H9 (cell line): ENCODE measurements at regions not wholly inside any gene's neighbourhood (a gene's known extent, or its start where the extent isn't known, plus 50 kb on each side); places are given as distances from the start of the nearest gene placed in this dataset.

Experiments used
- DNase-seq: peaks from one replicate; pipeline ENCODE4 v3.0.0-alpha.2; 2017
- H2AFZ ChIP-seq: one replicate; pipeline ENCODE4 v1.6.1; 2013; ENCODE audit warnings: mild to moderate bottlenecking, low read length, control low read depth, moderate library complexity
- H2AK5ac ChIP-seq: 2 replicates; pipeline ENCODE4 v1.6.1; 2013; ENCODE audit warnings: low read length, control low read depth, mixed read lengths; ENCODE audit not compliant: insufficient read length
- H2BK120ac ChIP-seq: one replicate; pipeline ENCODE4 v1.6.1; 2013; ENCODE audit warnings: low read depth, mild to moderate bottlenecking, low read length, control low read depth, inconsistent platforms; ENCODE audit not compliant: poor library complexity, severe bottlenecking
- H2BK12ac ChIP-seq: 2 replicates; pipeline ENCODE4 v1.6.1; 2013; ENCODE audit warnings: low read length, control low read depth, mixed read lengths, low read depth; ENCODE audit not compliant: insufficient read length
- H2BK15ac ChIP-seq: 2 replicates; pipeline ENCODE4 v1.6.1; 2013; ENCODE audit warnings: low read depth, low read length, control low read depth
- H2BK20ac ChIP-seq: one replicate; pipeline ENCODE4 v1.6.1; 2013; ENCODE audit warnings: low read depth, mild to moderate bottlenecking, low read length, control low read depth, inconsistent platforms; ENCODE audit not compliant: poor library complexity, severe bottlenecking
- H2BK5ac ChIP-seq: 2 replicates; pipeline ENCODE4 v1.6.1; 2013; ENCODE audit warnings: low read length, control low read depth, mixed read lengths; ENCODE audit not compliant: insufficient read length
- H3K14ac ChIP-seq: 2 replicates; pipeline ENCODE4 v1.6.1; 2013; ENCODE audit warnings: low read length, control low read depth; ENCODE audit not compliant: insufficient read depth
- H3K18ac ChIP-seq: 2 replicates; pipeline ENCODE4 v1.6.1; 2013; ENCODE audit warnings: low read depth, mild to moderate bottlenecking, mixed read lengths, low read length, control low read depth; ENCODE audit not compliant: insufficient read length
- H3K23ac ChIP-seq: 2 replicates; pipeline ENCODE4 v1.6.1; 2013; ENCODE audit warnings: low read length, control low read depth, mixed read lengths, low read depth; ENCODE audit not compliant: insufficient read length
- H3K23me2 ChIP-seq: 2 replicates; pipeline ENCODE4 v1.6.1; 2013; ENCODE audit warnings: low read depth, mild to moderate bottlenecking, mixed read lengths, low read length, control low read depth; ENCODE audit not compliant: insufficient read length, poor library complexity, severe bottlenecking
- H3K27ac ChIP-seq: 2 replicates; pipeline ENCODE4 v1.5.1; 2013; ENCODE audit warnings: low read length, control low read depth, mixed read lengths, low read depth; ENCODE audit not compliant: insufficient read length
- H3K27me3 ChIP-seq: 2 replicates; pipeline ENCODE4 v1.6.1; 2013; ENCODE audit warnings: low read length, control low read depth, inconsistent platforms; ENCODE audit not compliant: insufficient read depth
- H3K4ac ChIP-seq: 2 replicates; pipeline ENCODE4 v1.6.1; 2013; ENCODE audit warnings: low read depth, mild to moderate bottlenecking, control low read depth, inconsistent platforms, low read length, moderate library complexity
- H3K4me1 ChIP-seq: 2 replicates; pipeline ENCODE4 v1.6.1; 2013; ENCODE audit warnings: low read length, control low read depth, inconsistent platforms; ENCODE audit not compliant: insufficient read depth
- H3K4me2 ChIP-seq: 2 replicates; pipeline ENCODE4 v1.6.1; 2013; ENCODE audit warnings: low read length, control low read depth, mixed read lengths; ENCODE audit not compliant: insufficient read length, insufficient read depth
- H3K56ac ChIP-seq: 2 replicates; pipeline ENCODE4 v1.6.1; 2013; ENCODE audit warnings: low read depth, mild to moderate bottlenecking, mixed read lengths, low read length, control low read depth; ENCODE audit not compliant: insufficient read length
- H3K79me1 ChIP-seq: 2 replicates; pipeline ENCODE4 v1.6.1; 2013; ENCODE audit warnings: low read depth, mild to moderate bottlenecking, moderate library complexity, low read length, control low read depth, inconsistent platforms; ENCODE audit not compliant: insufficient read depth, poor library complexity, severe bottlenecking
- H3K79me2 ChIP-seq: 2 replicates; pipeline ENCODE4 v1.6.1; 2013; ENCODE audit warnings: low read length, control low read depth, inconsistent platforms; ENCODE audit not compliant: insufficient read depth
- H3K9ac ChIP-seq: 2 replicates; pipeline ENCODE4 v1.6.1; 2013; ENCODE audit warnings: low read length, control low read depth, mixed read lengths; ENCODE audit not compliant: insufficient read length; ENCODE audit errors: extremely low read depth
- H3K9me3 ChIP-seq: one replicate; pipeline ENCODE4 v1.6.1; 2013; ENCODE audit warnings: low read depth, low read length, inconsistent platforms; ENCODE audit not compliant: control insufficient read depth
- H3T11ph ChIP-seq: one replicate; pipeline ENCODE4 v1.6.1; 2013; ENCODE audit warnings: mild to moderate bottlenecking, low read length, control low read depth, inconsistent platforms
- H4K20me1 ChIP-seq: one replicate; pipeline ENCODE4 v1.6.1; 2013; ENCODE audit not compliant: control insufficient read depth, insufficient read length, insufficient read depth
- H4K5ac ChIP-seq: 2 replicates; pipeline ENCODE4 v1.6.1; 2013; ENCODE audit warnings: low read depth, mild to moderate bottlenecking, mixed read lengths, low read length, control low read depth; ENCODE audit not compliant: insufficient read length
- H4K8ac ChIP-seq: replicated peaks from 2 replicates; pipeline ENCODE4 v1.6.1; 2013; ENCODE audit warnings: low read length, control low read depth, mixed read lengths, low read depth; ENCODE audit not compliant: insufficient read length
- H4K91ac ChIP-seq: 2 replicates; pipeline ENCODE4 v1.6.1; 2013; ENCODE audit warnings: low read depth, mild to moderate bottlenecking, moderate library complexity, mixed read lengths, low read length, control low read depth; ENCODE audit not compliant: insufficient read length
- H3K27ac Mint-ChIP-seq, 3 experiments: 2 replicates in 2 of 3; 3 replicates in 1 of 3; pipeline ENCODE4 v1.8.0; 2020 to 2021; ENCODE audit warnings: mixed read lengths in 3 of 3, mild to moderate bottlenecking in 1 of 3, moderate library complexity in 1 of 3
- H3K27me3 Mint-ChIP-seq: 2 replicates; pipeline ENCODE4 v1.8.0; 2021; ENCODE audit warnings: low read depth, mild to moderate bottlenecking, moderate library complexity, mixed read lengths
- H3K36me3 Mint-ChIP-seq, 3 experiments: 2 replicates in 2 of 3; 3 replicates in 1 of 3; pipeline ENCODE4 v1.8.0; 2020 to 2021; ENCODE audit warnings: low read depth in 3 of 3, mixed read lengths in 3 of 3; ENCODE audit not compliant: insufficient read depth in 1 of 3
- H3K4me1 Mint-ChIP-seq, 2 experiments: 2 replicates each; pipeline ENCODE4 v1.8.0; 2020; ENCODE audit warnings: mixed read lengths in 2 of 2
- H3K4me3 Mint-ChIP-seq, 2 experiments: 2 replicates in 1 of 2; 3 replicates in 1 of 2; pipeline ENCODE4 v1.8.0; 2020 to 2021; ENCODE audit warnings: mild to moderate bottlenecking in 2 of 2, mixed read lengths in 2 of 2, moderate library complexity in 1 of 2
- H3K9me3 Mint-ChIP-seq, 2 experiments: 2 replicates in 1 of 2; 3 replicates in 1 of 2; pipeline ENCODE4 v1.8.0; 2020; ENCODE audit warnings: mild to moderate bottlenecking in 2 of 2, mixed read lengths in 2 of 2, moderate library complexity in 1 of 2
- WGBS: extraction: QIAGEN DNeasy Blood & Tissue Kit; methylation state at CpG from one replicate; pipeline ENCODE4 v1.1.7; 2013; ENCODE audit warnings: missing lambda C conversion rate, low lambda C conversion rate, mixed read lengths; ENCODE audit not compliant: insufficient read length; ENCODE audit errors: extremely low coverage; 5-methylcytosine and 5-hydroxymethylcytosine counted together
- TF ChIP-seq, protein P1 (sequence below): fragments of 200-600 bp; sonication (generic); conservative IDR thresholded peaks from 3 replicates; pipeline ENCODE4 v1.8.0; 2021; ENCODE audit warnings: antibody characterized with exemption, mild to moderate bottlenecking

DNA sequence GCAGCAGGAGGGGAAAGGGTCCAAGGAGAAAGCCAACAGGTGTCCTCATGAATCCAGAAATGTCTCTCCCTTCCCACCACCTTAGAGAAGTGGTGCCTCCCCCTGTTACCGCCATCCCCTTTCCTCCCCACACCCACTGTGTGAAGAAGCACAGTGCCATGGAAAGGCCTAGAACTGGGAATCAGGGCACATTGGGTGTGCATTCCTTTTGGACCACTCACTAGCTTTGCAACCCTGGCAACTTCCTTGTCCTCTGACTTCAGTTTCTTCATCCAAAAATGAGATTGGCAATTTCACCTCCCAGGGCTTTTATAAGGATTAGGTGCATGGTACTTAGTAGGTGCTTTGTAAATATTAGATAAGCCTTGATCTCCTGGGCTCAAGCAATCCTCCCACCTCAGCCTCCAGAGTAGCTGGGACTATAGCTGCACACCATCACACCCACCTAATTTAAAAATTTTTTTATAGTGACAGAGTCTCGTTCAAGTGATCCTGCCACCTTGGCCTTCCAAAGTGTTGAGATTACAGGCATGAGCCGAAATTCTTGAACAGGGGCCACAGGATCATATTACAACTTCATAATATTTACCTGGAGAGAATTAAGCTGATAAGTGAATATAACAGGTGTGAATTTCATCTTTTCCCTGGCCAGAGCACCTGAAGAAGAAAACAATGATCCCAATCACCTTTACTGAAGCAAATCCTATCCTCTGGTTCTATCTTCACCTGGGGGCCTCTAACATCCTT, 97.9 kb upstream of the TAF1B start:
- no peak overlapping the region for H2AFZ ChIP-seq
- no peak overlapping the region for H3K23ac ChIP-seq
- H2BK15ac ChIP-seq = no peak overlapping the region
- TF ChIP-seq, protein P1, sequence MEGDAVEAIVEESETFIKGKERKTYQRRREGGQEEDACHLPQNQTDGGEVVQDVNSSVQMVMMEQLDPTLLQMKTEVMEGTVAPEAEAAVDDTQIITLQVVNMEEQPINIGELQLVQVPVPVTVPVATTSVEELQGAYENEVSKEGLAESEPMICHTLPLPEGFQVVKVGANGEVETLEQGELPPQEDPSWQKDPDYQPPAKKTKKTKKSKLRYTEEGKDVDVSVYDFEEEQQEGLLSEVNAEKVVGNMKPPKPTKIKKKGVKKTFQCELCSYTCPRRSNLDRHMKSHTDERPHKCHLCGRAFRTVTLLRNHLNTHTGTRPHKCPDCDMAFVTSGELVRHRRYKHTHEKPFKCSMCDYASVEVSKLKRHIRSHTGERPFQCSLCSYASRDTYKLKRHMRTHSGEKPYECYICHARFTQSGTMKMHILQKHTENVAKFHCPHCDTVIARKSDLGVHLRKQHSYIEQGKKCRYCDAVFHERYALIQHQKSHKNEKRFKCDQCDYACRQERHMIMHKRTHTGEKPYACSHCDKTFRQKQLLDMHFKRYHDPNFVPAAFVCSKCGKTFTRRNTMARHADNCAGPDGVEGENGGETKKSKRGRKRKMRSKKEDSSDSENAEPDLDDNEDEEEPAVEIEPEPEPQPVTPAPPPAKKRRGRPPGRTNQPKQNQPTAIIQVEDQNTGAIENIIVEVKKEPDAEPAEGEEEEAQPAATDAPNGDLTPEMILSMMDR = no peak
- H4K20me1 ChIP-seq = no peaks in the 10 kb centered on the region
- H3K9ac ChIP-seq = no peak overlapping the region
- peaks cover 5% of the 10 kb centered on the region for H3K27me3 Mint-ChIP-seq
- no CpG with 5 or more reads among the region's 3 CpGs for WGBS
- peaks cover 2 to 5% of the 10 kb centered on the region in 2 experiments; a peak in 1 of 4 replicates for H3K4me1 Mint-ChIP-seq
- H3K56ac ChIP-seq = no peak overlapping the region
- no peak overlapping the region for H4K91ac ChIP-seq
- no peak overlapping the region for H4K8ac ChIP-seq
- H3K9me3 Mint-ChIP-seq = no peaks in the 10 kb centered on the region; a peak in 1 of 5 replicates
- no peak overlapping the region for H3K4ac ChIP-seq
- H3K14ac ChIP-seq = no peak overlapping the region
- peak overlapping the region in 1 of 3 experiments; percentile 34; a peak in 1 of 7 replicates for H3K27ac Mint-ChIP-seq
- no peak overlapping the region for H2BK5ac ChIP-seq
- no peaks in the 10 kb centered on the region for H3K27me3 ChIP-seq
- no peaks in the 10 kb centered on the region for H3K4me1 ChIP-seq
- no peaks in the 10 kb centered on the region for H3K23me2 ChIP-seq
- H2AK5ac ChIP-seq = no peak overlapping the region
- H3T11ph ChIP-seq = no peak overlapping the region
- H2BK12ac ChIP-seq = no peak overlapping the region
- H3K4me3 Mint-ChIP-seq = no peak overlapping the region
- no peak overlapping the region for H2BK20ac ChIP-seq
- no peak overlapping the region for H4K5ac ChIP-seq
- no peak overlapping the region for H3K18ac ChIP-seq
- H3K36me3 Mint-ChIP-seq = no peaks in the 10 kb centered on the region; a peak in 1 of 7 replicates
- no peaks in the 10 kb centered on the region for H3K9me3 ChIP-seq
- H3K27ac ChIP-seq = no peak overlapping the region
- no peaks in the 10 kb centered on the region for H3K79me1 ChIP-seq
- H2BK120ac ChIP-seq = no peak overlapping the region
- no peaks in the 10 kb centered on the region for H3K79me2 ChIP-seq
- no peak for DNase-seq
- no peak overlapping the region for H3K4me2 ChIP-seq
